G401.6 (cell line): ENCODE measurements at regions not wholly inside any gene's neighbourhood (a gene's known extent, or its start where the extent isn't known, plus 50 kb on each side); places are given as distances from the start of the nearest gene placed in this dataset.
"Not testable (repeated sequence)": the region's sequence is repeated elsewhere in the genome, so short reads cannot be mapped to it uniquely, and the experiment has no call there.

Experiments used
- FAIRE-seq: peaks from 2 replicates; lab custom pipeline; 2012; peaks lifted over from hg19 to GRCh38; lab: Jason Lieb, UNC

DNA sequence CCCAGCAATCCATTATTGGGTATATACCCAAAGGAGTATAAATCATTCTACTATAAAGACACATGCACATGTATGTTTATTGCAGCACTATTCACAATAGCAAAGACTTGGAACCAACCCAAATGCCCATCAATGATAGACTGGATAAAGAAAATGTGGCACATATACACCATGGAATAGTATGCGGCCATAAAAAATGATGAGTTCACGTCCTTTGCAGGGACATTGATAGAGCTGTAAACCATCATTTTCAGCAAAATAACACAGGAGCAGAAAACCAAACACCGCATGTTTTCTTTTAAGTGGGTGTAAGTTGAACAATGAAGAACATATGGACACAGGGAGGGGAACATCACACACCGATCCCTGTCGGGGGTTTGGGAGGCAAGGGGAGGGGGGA is 56.7 kb downstream of the PALS2 start:
- FAIRE-seq: not testable (repeated sequence)

- no peak for FAIRE-seq
Observed at GRCh38 chr7:24630596-24630995, 57.3 kb downstream of the PALS2 start.

- peak; percentile 70 for FAIRE-seq
Observed at GRCh38 chr7:24637021-24637420, 63.8 kb downstream of the PALS2 start.

- peak; percentile 79 for FAIRE-seq
Observed at GRCh38 chr7:24637706-24638105, 64.5 kb downstream of the PALS2 start.

DNA sequence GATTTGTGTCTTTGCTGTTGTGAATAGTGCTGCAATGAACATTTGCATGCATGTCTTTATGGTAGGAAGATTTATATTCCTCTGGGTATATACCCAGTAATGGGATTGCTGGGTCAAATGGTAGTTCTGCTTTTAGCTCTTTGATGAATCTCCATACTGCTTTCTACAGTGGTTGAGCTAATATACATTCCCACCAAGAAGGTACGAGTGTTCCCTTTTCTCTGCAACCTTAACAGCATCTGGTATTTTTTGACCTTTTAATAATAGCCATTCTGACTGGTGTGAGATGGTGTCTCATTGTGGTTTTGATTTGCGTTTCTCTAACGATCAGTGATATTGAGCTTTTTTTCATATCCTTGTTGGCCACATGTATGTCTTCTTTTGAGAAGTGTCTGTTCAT is 71.3 kb downstream of the PALS2 start:
- FAIRE-seq: not testable (repeated sequence)
